Sigmoid colon (tissue), 6 donors: ENCODE measurements at regions not wholly inside any gene's neighbourhood (a gene's known extent, or its start where the extent isn't known, plus 50 kb on each side); places are given as distances from the start of the nearest gene placed in this dataset.
"Not testable (repeated sequence)": the region's sequence is repeated elsewhere in the genome, so short reads cannot be mapped to it uniquely, and the experiment has no call there.

ENCODE experiments used
- DNase-seq: peaks from one replicate; pipeline ENCODE4 v3.0.0-alpha.2; 2019
- H3K27ac ChIP-seq, 4 donors: fragments of 200-600 bp; sonication (generic); one replicate each; pipeline ENCODE4 v1.5.1; 2016 to 2019; ENCODE audit warnings: mild to moderate bottlenecking in 1 of 4
- H3K27me3 ChIP-seq, 3 donors: fragments of 200-600 bp; sonication (generic); one replicate each; pipeline ENCODE4 v1.5.1; 2019; ENCODE audit warnings: mild to moderate bottlenecking in 1 of 3
- H3K36me3 ChIP-seq, 4 donors: fragments of 200-600 bp; sonication (generic); one replicate each; pipeline ENCODE4 v1.5.1; 2016 to 2019
- H3K4me1 ChIP-seq, 4 donors: fragments of 200-600 bp; sonication (generic); one replicate each; pipeline ENCODE4 v1.5.1; 2017 to 2019
- H3K4me3 ChIP-seq, 4 donors: fragments of 200-600 bp; sonication (generic); one replicate each; pipeline ENCODE4 v1.5.1; 2017 to 2019; ENCODE audit warnings: mild to moderate bottlenecking in 2 of 4, moderate library complexity in 1 of 4
- H3K9me3 ChIP-seq, 4 donors: fragments of 200-600 bp in 3 of 4; sonication (generic) in 3 of 4; one replicate each; pipeline versions ENCODE4 v1.5.1 to v1.6.1; 2013 to 2019
- CTCF ChIP-seq, 4 experiments: fragments of 450-650 bp in 3 of 4; fragments of 200-600 bp in 1 of 4; IDR thresholded peaks; one replicate each; pipeline ENCODE4 v1.5.1; 2016 to 2019; ENCODE audit warnings: antibody characterized with exemption in 4 of 4, mild to moderate bottlenecking in 3 of 4, moderate library complexity in 2 of 4
- EP300 ChIP-seq, 4 donors: sonication (generic); formaldehyde crosslinking; IDR thresholded peaks; one replicate each; pipeline ENCODE4 v1.6.1; 2017; ENCODE audit warnings: antibody characterized with exemption in 4 of 4
- POLR2A ChIP-seq, 2 donors: fragments of 450-650 bp; IDR thresholded peaks; one replicate each; pipeline ENCODE4 v1.6.1; 2016; ENCODE audit warnings: antibody characterized with exemption in 2 of 2, mild to moderate bottlenecking in 2 of 2, moderate library complexity in 2 of 2
- POLR2AphosphoS5 ChIP-seq, 4 donors: sonication (generic); formaldehyde crosslinking; IDR thresholded peaks; one replicate each; pipeline ENCODE4 v1.6.1; 2017; ENCODE audit warnings: antibody characterized with exemption in 4 of 4
- WGBS, 2 donors: extraction: QIAGEN DNeasy Blood & Tissue Kit; methylation state at CpG; one replicate each; pipeline ENCODE4 v1.1.7; 2013; 5-methylcytosine and 5-hydroxymethylcytosine counted together
- intact Hi-C: fragments of 100-400 bp; cut with DNase I; formaldehyde crosslinking; loops from one replicate; pipeline ENCODE4 v1.15.1; 2023
- donor health status: healthy with polysubstance abuse.
- donor health status: healthy.

GRCh38 chr21:8987896-8988295, 1533.5 kb upstream of the TPTE start:
- no CpG with 5 or more reads among the region's 58 CpGs for WGBS, 2 donors
- intact Hi-C loops, DNase-seq, H3K4me1 ChIP-seq, H3K36me3 ChIP-seq, H3K4me3 ChIP-seq, H3K27ac ChIP-seq: not testable (repeated sequence)
- H3K9me3 ChIP-seq = peaks cover 0 to 15% (median 0%) of the 10 kb centered on the region in 4 donors
- peaks cover 0 to 18% (median 7%) of the 10 kb centered on the region in 3 donors for H3K27me3 ChIP-seq

GRCh38 chr21:8988696-8989095, 1532.7 kb upstream of the TPTE start:
- DNase-seq = no peak
- peaks cover 0 to 15% (median 0%) of the 10 kb centered on the region in 4 donors for H3K9me3 ChIP-seq
- intact Hi-C loops = no loop called here
- H3K36me3 ChIP-seq = no peaks in the 10 kb centered on the region
- TF ChIP-seq EP300 (IDR thresholded peaks at IDR 0.05) (no peak), POLR2A (IDR thresholded peaks at IDR 0.05) (no peak), CTCF (IDR thresholded peaks at IDR 0.05) (no peak), POLR2AphosphoS5 (IDR thresholded peaks at IDR 0.05) (no peak)
- no peak overlapping the region for H3K27ac ChIP-seq
- H3K27me3 ChIP-seq = peaks cover 0 to 26% (median 9%) of the 10 kb centered on the region in 3 donors
- H3K4me1 ChIP-seq = no peaks in the 10 kb centered on the region
- 76 to 85% methylated on average over 9 of the region's 9 CpGs for WGBS, 2 donors
- no peak overlapping the region for H3K4me3 ChIP-seq

- Histone ChIP-seq H3K27ac (no peak overlapping the region), H3K4me1 (no peaks in the 10 kb centered on the region), H3K36me3 (no peaks in the 10 kb centered on the region), H3K4me3 (no peak overlapping the region), H3K9me3 (peaks cover 0 to 18% (median 0%) of the 10 kb centered on the region in 4 donors), H3K27me3 (peaks cover 0 to 31% (median 14%) of the 10 kb centered on the region in 3 donors)
- TF ChIP-seq POLR2AphosphoS5 (IDR thresholded peaks at IDR 0.05) (no peak), POLR2A (IDR thresholded peaks at IDR 0.05) (no peak), EP300 (IDR thresholded peaks at IDR 0.05) (no peak), CTCF (IDR thresholded peaks at IDR 0.05) (no peak)
- intact Hi-C loops = no loop called here
- 43 to 58% methylated on average over 6 of the region's 6 CpGs for WGBS, 2 donors
- DNase-seq = no peak
These were observed 1532.1 kb upstream of the TPTE start for GRCh38 chr21:8989261-8989711.

- WGBS, 2 donors = 67 to 70% methylated on average over 16 of the region's 16 CpGs
- peaks cover 0 to 18% (median 0%) of the 10 kb centered on the region in 4 donors for H3K9me3 ChIP-seq
- H3K4me1 ChIP-seq = no peaks in the 10 kb centered on the region
- H3K27ac ChIP-seq = no peak overlapping the region
- H3K27me3 ChIP-seq = peaks cover 0 to 32% (median 14%) of the 10 kb centered on the region in 3 donors
- intact Hi-C loops = no loop called here
- no peak for DNase-seq
- no peak for TF ChIP-seq POLR2AphosphoS5 (IDR thresholded peaks at IDR 0.05)
- TF ChIP-seq POLR2A (IDR thresholded peaks at IDR 0.05) = no peak
- TF ChIP-seq CTCF (IDR thresholded peaks at IDR 0.05) = no peak
- TF ChIP-seq EP300 (IDR thresholded peaks at IDR 0.05) = no peak
- H3K4me3 ChIP-seq = no peak overlapping the region
- no peaks in the 10 kb centered on the region for H3K36me3 ChIP-seq
These were observed 1531.6 kb upstream of the TPTE start for GRCh38 chr21:8989721-8990325.

- Histone ChIP-seq H3K9me3 (peaks cover 0 to 18% (median 0%) of the 10 kb centered on the region in 4 donors), H3K27ac (no peak overlapping the region), H3K4me3 (no peak overlapping the region), H3K27me3 (peaks cover 0 to 36% (median 14%) of the 10 kb centered on the region in 3 donors), H3K36me3 (no peaks in the 10 kb centered on the region), H3K4me1 (no peaks in the 10 kb centered on the region)
- DNase-seq = peak; percentile 54
- 57 to 70% methylated on average over 11 of the region's 11 CpGs for WGBS, 2 donors
- no peak for TF ChIP-seq POLR2A (IDR thresholded peaks at IDR 0.05)
- no peak for TF ChIP-seq CTCF (IDR thresholded peaks at IDR 0.05)
- no peak for TF ChIP-seq POLR2AphosphoS5 (IDR thresholded peaks at IDR 0.05)
- no peak for TF ChIP-seq EP300 (IDR thresholded peaks at IDR 0.05)
- intact Hi-C loops = no loop called here
These were observed 1530.9 kb upstream of the TPTE start for GRCh38 chr21:8990326-8991087.
